H1 (cell line): ENCODE measurements at regions not wholly inside any gene's neighbourhood (a gene's known extent, or its start where the extent isn't known, plus 50 kb on each side); places are given as distances from the start of the nearest gene placed in this dataset.

ENCODE experiments used
- CTCF ChIA-PET: fragments of 300-600 bp; sonication (Branson Sonifier 250); formaldehyde crosslinking; loops from one replicate; lab custom pipeline; 2021; ENCODE audit not compliant: partially characterized antibody; lab: Charles Lee
- POLR2A ChIA-PET: fragments of 300-600 bp; sonication (Branson Sonifier 250); formaldehyde crosslinking; loops from one replicate; lab custom pipeline; 2021; ENCODE audit warnings: inconsistent platforms; ENCODE audit not compliant: partially characterized antibody; lab: Charles Lee
- DNase-seq, 2 experiments: peaks; one replicate each; pipeline versions ENCODE4 v3.0.0 to v3.0.0-alpha.2; 2010 to 2022; ENCODE audit warnings: low spot score in 2 of 2, low read depth in 1 of 2, mixed read lengths in 1 of 2
- FAIRE-seq: peaks from 2 replicates; lab custom pipeline; 2011; peaks lifted over from hg19 to GRCh38; lab: Jason Lieb, UNC
- H2AFZ ChIP-seq: 2 replicates; pipeline ENCODE4 v1.8.1; 2012; ENCODE audit warnings: low read length, inconsistent platforms
- H2AK5ac ChIP-seq: 2 replicates; pipeline ENCODE4 v1.6.1; 2013; ENCODE audit warnings: low read depth, low read length
- H2BK120ac ChIP-seq: replicated peaks from 2 replicates; pipeline ENCODE3; 2013; ENCODE audit warnings: low read depth, low read length, inconsistent platforms
- H2BK12ac ChIP-seq: 2 replicates; pipeline ENCODE4 v1.6.1; 2013; ENCODE audit warnings: low read depth, low read length
- H2BK15ac ChIP-seq: 2 replicates; pipeline ENCODE4 v1.6.1; 2013; ENCODE audit warnings: low read length
- H2BK20ac ChIP-seq: 2 replicates; pipeline ENCODE4 v1.6.1; 2013; ENCODE audit warnings: low read length
- H2BK5ac ChIP-seq: 2 replicates; pipeline ENCODE4 v1.6.1; 2013; ENCODE audit warnings: low read depth, low read length
- H3K14ac ChIP-seq: 2 replicates; pipeline ENCODE4 v1.6.1; 2013; ENCODE audit warnings: inconsistent platforms; ENCODE audit not compliant: insufficient read length
- H3K18ac ChIP-seq: 2 replicates; pipeline ENCODE4 v1.6.1; 2013; ENCODE audit warnings: low read length; ENCODE audit errors: extremely low read depth
- H3K23ac ChIP-seq: 2 replicates; pipeline ENCODE4 v1.6.1; 2013; ENCODE audit warnings: inconsistent platforms; ENCODE audit not compliant: insufficient read length
- H3K23me2 ChIP-seq: 2 replicates; pipeline ENCODE4 v1.6.1; 2013; ENCODE audit warnings: low read depth, low read length
- H3K27ac ChIP-seq: 2 replicates; pipeline ENCODE4 v1.6.1; 2011; ENCODE audit warnings: low read depth, low read length, inconsistent platforms
- H3K27me3 ChIP-seq, 4 experiments: replicated peaks in 1 of 4; 1 replicate in 1 of 4; 2 replicates in 3 of 4; pipeline versions ENCODE4 v1.6.1 to v1.8.1; 2011 to 2013; ENCODE audit warnings: low read length in 3 of 4, mild to moderate bottlenecking in 3 of 4, inconsistent platforms in 2 of 4, mixed read lengths in 2 of 4, moderate library complexity in 1 of 4; ENCODE audit not compliant: control insufficient read depth in 3 of 4, insufficient read depth in 3 of 4; ENCODE audit errors: extremely low read depth in 1 of 4
- H3K36me3 ChIP-seq, 4 experiments: 2 replicates each; pipeline versions ENCODE4 v1.6.1 to v1.8.1; 2011 to 2013; ENCODE audit warnings: mild to moderate bottlenecking in 4 of 4, low read length in 3 of 4, moderate library complexity in 2 of 4, control low read depth in 1 of 4, inconsistent platforms in 1 of 4; ENCODE audit not compliant: insufficient read depth in 4 of 4, control insufficient read depth in 2 of 4
- H3K4ac ChIP-seq: replicated peaks from 2 replicates; pipeline ENCODE3; 2013; ENCODE audit warnings: low read length, low read depth, mixed read lengths, inconsistent platforms; ENCODE audit not compliant: insufficient read length
- H3K4me1 ChIP-seq, 4 experiments: replicated peaks in 1 of 4; 1 replicate in 1 of 4; 2 replicates in 3 of 4; pipeline versions ENCODE4 v1.6.1 to v1.8.1; 2011 to 2013; ENCODE audit warnings: low read length in 3 of 4, inconsistent platforms in 2 of 4, mixed read lengths in 1 of 4; ENCODE audit not compliant: insufficient read depth in 4 of 4, control insufficient read depth in 3 of 4
- H3K4me2 ChIP-seq, 2 experiments: 2 replicates each; pipeline versions ENCODE4 v1.6.1 to v1.8.1; 2011 to 2013; ENCODE audit warnings: low read depth in 2 of 2, low read length in 2 of 2, control low read depth in 1 of 2, inconsistent platforms in 1 of 2, mild to moderate bottlenecking in 1 of 2; ENCODE audit not compliant: insufficient read depth in 1 of 2
- H3K4me3 ChIP-seq, 4 experiments: fragments of 200-600, 300-600 bp in 1 of 4; sonication (generic), shearing (Covaris generic), sonication (Bioruptor Twin) in 1 of 4; 2 replicates each; pipeline versions ENCODE4 v1.5.1 to v1.8.1; 2011 to 2016; ENCODE audit warnings: low read length in 4 of 4, low read depth in 3 of 4, control low read depth in 2 of 4, inconsistent platforms in 2 of 4, mild to moderate bottlenecking in 2 of 4, mixed read lengths in 1 of 4, moderate library complexity in 1 of 4; ENCODE audit not compliant: insufficient read depth in 2 of 4; ENCODE audit errors: extremely low read depth in 1 of 4
- H3K56ac ChIP-seq: replicated peaks from 2 replicates; pipeline ENCODE3; 2013; ENCODE audit warnings: low read depth, mild to moderate bottlenecking, mixed read lengths, low read length, inconsistent platforms; ENCODE audit not compliant: insufficient read length
- H3K79me1 ChIP-seq: 2 replicates; pipeline ENCODE4 v1.6.1; 2013; ENCODE audit warnings: low read depth, low read length, control low read depth
- H3K79me2 ChIP-seq, 2 experiments: 2 replicates each; pipeline versions ENCODE4 v1.6.1 to v1.8.1; 2012 to 2013; ENCODE audit warnings: low read length in 2 of 2, mild to moderate bottlenecking in 2 of 2, inconsistent platforms in 1 of 2; ENCODE audit not compliant: insufficient read depth in 2 of 2, control insufficient read depth in 1 of 2
- H3K9ac ChIP-seq, 4 experiments: replicated peaks in 1 of 4; 1 replicate in 1 of 4; 2 replicates in 3 of 4; pipeline versions ENCODE4 v1.6.1 to v1.8.1; 2011 to 2013; ENCODE audit warnings: low read depth in 3 of 4, low read length in 3 of 4, control low read depth in 2 of 4, mild to moderate bottlenecking in 2 of 4, moderate library complexity in 2 of 4, inconsistent platforms in 1 of 4; ENCODE audit errors: extremely low read depth in 1 of 4
- H3K9me3 ChIP-seq, 2 experiments: 2 replicates each; pipeline versions ENCODE4 v1.6.1 to v1.8.1; 2012 to 2013; ENCODE audit warnings: mild to moderate bottlenecking in 2 of 2, moderate library complexity in 2 of 2, control low read depth in 1 of 2, inconsistent platforms in 1 of 2, low read depth in 1 of 2, low read length in 1 of 2, mixed read lengths in 1 of 2; ENCODE audit not compliant: insufficient read depth in 2 of 2
- H4K20me1 ChIP-seq, 2 experiments: replicated peaks in 1 of 2; 2 replicates each; pipeline versions ENCODE3 to v1.8.1; 2011 to 2013; ENCODE audit warnings: inconsistent platforms in 2 of 2, low read length in 2 of 2, mild to moderate bottlenecking in 1 of 2; ENCODE audit not compliant: insufficient read depth in 2 of 2, control insufficient read depth in 1 of 2
- H4K5ac ChIP-seq: 2 replicates; pipeline ENCODE4 v1.6.1; 2013; ENCODE audit warnings: low read length, low read depth, mixed read lengths, inconsistent platforms; ENCODE audit not compliant: insufficient read length
- H4K8ac ChIP-seq: 2 replicates; pipeline ENCODE4 v1.8.0; 2013; ENCODE audit warnings: mild to moderate bottlenecking, moderate library complexity, low read length, inconsistent platforms; ENCODE audit not compliant: insufficient read depth; ENCODE audit errors: extremely low read depth
- H4K91ac ChIP-seq: replicated peaks from 2 replicates; pipeline ENCODE3; 2013; ENCODE audit warnings: low read length, mixed read lengths, inconsistent platforms; ENCODE audit not compliant: insufficient read length
- ASH2L ChIP-seq: fragments of 200-600, 300-600 bp; sonication (generic); IDR thresholded peaks from one replicate; pipeline ENCODE4 v1.7.1; 2017; ENCODE audit warnings: low read length
- BACH1 ChIP-seq: IDR thresholded peaks from 2 replicates; pipeline ENCODE4 v1.6.1; 2012; ENCODE audit warnings: low read length, improper control_type of control experiment
- CHD1 ChIP-seq: IDR thresholded peaks from 2 replicates; pipeline ENCODE4 v1.6.1; 2012; ENCODE audit warnings: low read depth, low read length, improper control_type of control experiment
- CTBP2 ChIP-seq: IDR thresholded peaks from 2 replicates; pipeline ENCODE4 v1.7.0; 2011; ENCODE audit warnings: borderline replicate concordance, mild to moderate bottlenecking, moderate library complexity, mixed read lengths, low read length; ENCODE audit not compliant: insufficient read depth, insufficient read length
- EP300 ChIP-seq, 2 experiments: IDR thresholded peaks; 1 replicate in 1 of 2; 2 replicates in 1 of 2; pipeline ENCODE4 v1.6.1; 2011 to 2012; ENCODE audit warnings: low read depth in 2 of 2, low read length in 2 of 2, mild to moderate bottlenecking in 2 of 2, borderline replicate concordance in 1 of 2, inconsistent platforms in 1 of 2, moderate library complexity in 1 of 2
- KDM5A ChIP-seq: fragments of 200-600 bp; IDR thresholded peaks from 2 replicates; pipeline ENCODE4 v1.7.1; 2012; ENCODE audit warnings: mild to moderate bottlenecking, low read length, inconsistent platforms, mixed read lengths
- NANOG ChIP-seq: IDR thresholded peaks from 2 replicates; pipeline ENCODE4 v1.6.1; 2011; ENCODE audit warnings: low read length, low read depth, mild to moderate bottlenecking, inconsistent platforms; ENCODE audit not compliant: insufficient read depth, poor library complexity, severe bottlenecking
- NRF1 ChIP-seq: IDR thresholded peaks from 2 replicates; pipeline ENCODE4 v1.6.1; 2011; ENCODE audit warnings: mild to moderate bottlenecking, low read depth, low read length, improper control_type of control experiment
- RAD21 ChIP-seq, 2 experiments: IDR thresholded peaks in 1 of 2; conservative IDR thresholded peaks in 1 of 2; 2 replicates each; pipeline ENCODE4 v1.6.1; 2011; ENCODE audit warnings: low read depth in 2 of 2, low read length in 2 of 2, improper control_type of control experiment in 1 of 2, inconsistent platforms in 1 of 2, mild to moderate bottlenecking in 1 of 2, moderate library complexity in 1 of 2
- TCF12 ChIP-seq: IDR thresholded peaks from 2 replicates; pipeline ENCODE4 v1.6.1; 2011; ENCODE audit warnings: low read depth, mild to moderate bottlenecking, low read length
- TEAD4 ChIP-seq: IDR thresholded peaks from 2 replicates; pipeline ENCODE4 v1.6.1; 2012; ENCODE audit warnings: low read depth, low read length, inconsistent platforms, mixed read lengths
- WGBS, 2 experiments: shearing (Covaris generic) in 1 of 2; methylation state at CpG; one replicate each; pipeline versions ENCODE4 v1.1.6 to v1.1.7; 2013 to 2015; ENCODE audit warnings: low lambda C conversion rate in 2 of 2, mixed read lengths in 2 of 2, inconsistent platforms in 1 of 2, low coverage in 1 of 2, missing lambda C conversion rate in 1 of 2; ENCODE audit not compliant: insufficient replicate concordance in 2 of 2, insufficient coverage in 1 of 2, insufficient read length in 1 of 2; ENCODE audit errors: extremely low coverage in 1 of 2, missing lambda C conversion rate in 1 of 2; 5-methylcytosine and 5-hydroxymethylcytosine counted together

DNA sequence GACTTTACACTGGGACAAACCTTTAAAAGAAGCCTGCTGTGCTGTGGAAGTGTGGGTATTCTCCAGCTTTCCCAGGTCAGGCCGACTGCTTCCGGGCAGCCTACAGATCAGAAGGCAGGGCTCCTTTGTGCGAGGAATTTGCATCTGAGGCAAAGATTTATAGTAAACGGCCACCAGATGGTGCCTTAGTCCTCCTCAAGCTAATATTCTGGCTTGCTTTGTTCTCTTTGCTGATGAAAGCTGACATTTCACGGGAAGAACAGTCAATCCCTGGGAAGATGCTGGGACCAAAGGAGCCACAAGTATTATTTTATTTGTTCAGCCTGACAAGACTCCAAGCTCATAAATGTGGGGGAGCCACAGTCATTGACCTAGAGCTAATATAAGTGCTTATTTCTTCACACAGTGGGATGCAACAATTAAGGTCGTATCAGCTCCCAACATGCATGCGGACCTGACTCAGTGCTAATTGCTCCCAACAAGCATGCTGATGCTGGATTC lies 120.7 kb upstream of the TRIM2 start:
- Histone ChIP-seq H3K79me2 (no peaks in the 10 kb centered on the region), H3K9me3 (no peaks in the 10 kb centered on the region), H3K27ac (no peak overlapping the region), H3K23ac (no peak overlapping the region), H3K4me1 (peaks cover 3 to 21% (median 15%) of the 10 kb centered on the region in 4 experiments), H3K18ac (no peak overlapping the region), H2BK15ac (no peak overlapping the region), H3K4me2 (peak overlapping the region in 1 of 2 experiments; percentile 31; a peak in 2 of 4 replicates), H3K23me2 (no peaks in the 10 kb centered on the region), H3K79me1 (no peaks in the 10 kb centered on the region), H3K14ac (no peak overlapping the region), H4K8ac (no peak overlapping the region), H2BK120ac (no peak overlapping the region), H4K5ac (no peak overlapping the region), H3K27me3 (peaks cover 0 to 7% (median 2%) of the 10 kb centered on the region in 4 experiments; a peak in 2 of 7 replicates), H2AFZ (no peak overlapping the region), H3K9ac (no peak overlapping the region), H4K91ac (peak overlapping the region; percentile 62), H4K20me1 (no peaks in the 10 kb centered on the region), H2BK20ac (peak overlapping the region; percentile 68; the same call in 1 of the 2 replicates), H3K4ac (no peak overlapping the region), H3K56ac (no peak overlapping the region), H2AK5ac (no peak overlapping the region), H2BK12ac (no peak overlapping the region), H3K36me3 (no peaks in the 10 kb centered on the region), H3K4me3 (no peak overlapping the region), H2BK5ac (peak overlapping the region; percentile 62; the same call in 1 of the 2 replicates)
- FAIRE-seq (peak; percentile 98), DNase-seq (peak; percentile 56 to 63)
- ChIA-PET CTCF (interaction anchor here (0.6 to 5.3 kb wide), 39 partner anchors 10 to 627 kb away, joined by 3 to 92 read pairs (median 4); partner anchors contain the start of genes ARFIP1 and TIGD4), POLR2A (interaction anchor here (0.9 kb wide), 1 partner anchor 101 kb away, joined by 3 read pairs; no protein-coding TSS in a partner anchor)
- WGBS, 2 experiments = 8% methylated on average over 7 of the region's 7 CpGs; no CpG with 5 or more reads in 1 of the 2 experiments
- no peak for TF ChIP-seq NRF1
- TF ChIP-seq ASH2L = peak; percentile 24
- no peak for TF ChIP-seq CHD1
- TF ChIP-seq TEAD4 = peak; percentile 80
- TF ChIP-seq BACH1 = no peak
- peak; percentile 63 to 75 for TF ChIP-seq RAD21 (IDR thresholded peaks at IDR 0.05 in 1 of 2, conservative IDR thresholded peaks at IDR 0.05 in 1 of 2; ENCODE audit: low read depth in 2 of 2, low read length in 2 of 2)
- peak in 1 of 2 experiments; percentile 59; a peak in 1 of 3 replicates for TF ChIP-seq EP300 (IDR thresholded peaks at IDR 0.05; ENCODE audit: borderline replicate concordance in 1 of 2, low read depth in 2 of 2, low read length in 2 of 2)
- peak; percentile 59 for TF ChIP-seq NANOG
- 0 out of 2 replicates have a peak, but pooled peaks have one; percentile 37 for TF ChIP-seq TCF12
- no peak for TF ChIP-seq CTBP2
- TF ChIP-seq KDM5A = no peak
